ENCODE measurements at regions not wholly inside any gene's neighbourhood (a gene's known extent, or its start where the extent isn't known, plus 50 kb on each side); places are given as distances from the start of the nearest gene placed in this dataset.
A peak's percentile ranks its signal among the peaks of the same experiment; 100 is the strongest.

DNA sequence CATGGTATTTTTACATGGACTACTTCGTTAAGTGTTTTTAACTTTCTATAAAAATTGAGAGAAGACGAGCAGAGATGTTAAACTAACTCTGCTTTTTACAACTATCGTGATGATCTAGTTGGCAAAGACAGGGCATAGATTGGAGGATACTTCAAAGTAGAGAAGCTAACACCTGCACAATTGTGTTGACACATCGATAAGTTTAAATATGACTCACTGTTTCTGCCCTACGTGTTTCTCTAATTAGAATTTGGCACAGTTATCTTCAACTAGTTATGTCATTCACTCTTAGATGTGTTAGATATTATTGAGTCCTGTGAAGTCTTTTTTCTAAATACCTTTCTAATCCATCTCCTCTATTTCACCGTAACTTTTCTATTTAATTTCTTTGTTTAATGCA is 68.5 kb upstream of the FERD3L start:
- H3K27ac Mint-ChIP-seq (ENCODE audit: low read depth, unreplicated experiment), result no peak overlapping the region
- BruUV-seq (replicated peaks), result no TSS peak
- H3K4me1 Mint-ChIP-seq (ENCODE audit: insufficient read depth, unreplicated experiment), result peaks cover 6% of the 10 kb centered on the region
- peak; percentile 28 for DNase-seq (ENCODE audit: unreplicated experiment)
- H3K27me3 Mint-ChIP-seq (ENCODE audit: insufficient read depth, unreplicated experiment), result no peaks in the 10 kb centered on the region
- POLR2A ChIA-PET, result interaction anchor here (0.5 kb wide), 1 partner anchor 15 kb away, joined by 3 read pairs; no protein-coding TSS in a partner anchor
- intact Hi-C loops (cut with micrococcal nuclease), result no loop called here
- no peak overlapping the region for H3K4me3 Mint-ChIP-seq (ENCODE audit: unreplicated experiment)
- TF ChIP-seq, protein P1, sequence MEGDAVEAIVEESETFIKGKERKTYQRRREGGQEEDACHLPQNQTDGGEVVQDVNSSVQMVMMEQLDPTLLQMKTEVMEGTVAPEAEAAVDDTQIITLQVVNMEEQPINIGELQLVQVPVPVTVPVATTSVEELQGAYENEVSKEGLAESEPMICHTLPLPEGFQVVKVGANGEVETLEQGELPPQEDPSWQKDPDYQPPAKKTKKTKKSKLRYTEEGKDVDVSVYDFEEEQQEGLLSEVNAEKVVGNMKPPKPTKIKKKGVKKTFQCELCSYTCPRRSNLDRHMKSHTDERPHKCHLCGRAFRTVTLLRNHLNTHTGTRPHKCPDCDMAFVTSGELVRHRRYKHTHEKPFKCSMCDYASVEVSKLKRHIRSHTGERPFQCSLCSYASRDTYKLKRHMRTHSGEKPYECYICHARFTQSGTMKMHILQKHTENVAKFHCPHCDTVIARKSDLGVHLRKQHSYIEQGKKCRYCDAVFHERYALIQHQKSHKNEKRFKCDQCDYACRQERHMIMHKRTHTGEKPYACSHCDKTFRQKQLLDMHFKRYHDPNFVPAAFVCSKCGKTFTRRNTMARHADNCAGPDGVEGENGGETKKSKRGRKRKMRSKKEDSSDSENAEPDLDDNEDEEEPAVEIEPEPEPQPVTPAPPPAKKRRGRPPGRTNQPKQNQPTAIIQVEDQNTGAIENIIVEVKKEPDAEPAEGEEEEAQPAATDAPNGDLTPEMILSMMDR (IDR thresholded peaks at IDR 0.05; ENCODE audit: unreplicated experiment), result no peak
- no peaks in the 10 kb centered on the region for H3K36me3 Mint-ChIP-seq (ENCODE audit: insufficient read depth, unreplicated experiment)
- no peaks in the 10 kb centered on the region for H3K9me3 Mint-ChIP-seq (ENCODE audit: unreplicated experiment)
- CTCF ChIA-PET, result interaction anchor here (0.7 kb wide), 1 partner anchor 221 kb away, joined by 3 read pairs; no protein-coding TSS in a partner anchor

DNA sequence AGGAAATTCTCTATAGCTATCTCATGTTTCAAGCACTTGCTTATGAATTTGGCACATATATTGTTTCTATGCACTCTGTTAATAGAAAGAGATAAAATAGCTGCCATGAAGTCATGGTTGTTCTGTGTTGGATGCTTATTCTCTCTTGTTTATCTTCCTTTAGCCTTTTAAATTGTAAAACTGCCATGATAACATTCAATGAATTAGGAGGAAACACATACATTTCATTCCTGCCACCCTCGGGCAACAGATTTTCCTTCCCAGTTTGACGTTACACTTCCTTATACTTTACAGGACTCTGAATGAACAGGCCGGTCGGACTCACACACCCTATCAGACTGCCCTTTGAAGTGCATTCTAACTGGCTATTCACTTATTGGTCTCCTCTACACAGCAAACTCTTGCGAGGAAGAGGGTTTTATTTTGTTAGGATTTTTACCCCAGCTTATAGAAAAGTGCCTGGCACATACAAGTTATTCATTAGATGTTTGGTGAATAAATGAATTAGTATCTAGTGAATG is 65.7 kb upstream of the FERD3L start:
- no peak for DNase-seq (ENCODE audit: unreplicated experiment)
- Mint-ChIP-seq H3K4me1 (ENCODE audit: insufficient read depth, unreplicated experiment) (peaks cover 6% of the 10 kb centered on the region), H3K36me3 (ENCODE audit: insufficient read depth, unreplicated experiment) (no peaks in the 10 kb centered on the region), H3K4me3 (ENCODE audit: unreplicated experiment) (no peak overlapping the region), H3K27ac (ENCODE audit: low read depth, unreplicated experiment) (no peak overlapping the region), H3K27me3 (ENCODE audit: insufficient read depth, unreplicated experiment) (no peaks in the 10 kb centered on the region), H3K9me3 (ENCODE audit: unreplicated experiment) (no peaks in the 10 kb centered on the region)
- intact Hi-C loops (cut with micrococcal nuclease), result no loop called here
- POLR2A ChIA-PET, result no interaction called here
- no TSS peak for BruUV-seq (replicated peaks)
- TF ChIP-seq, protein P1 (IDR thresholded peaks at IDR 0.05; ENCODE audit: unreplicated experiment), result no peak
- CTCF ChIA-PET, result no interaction called here

DNA sequence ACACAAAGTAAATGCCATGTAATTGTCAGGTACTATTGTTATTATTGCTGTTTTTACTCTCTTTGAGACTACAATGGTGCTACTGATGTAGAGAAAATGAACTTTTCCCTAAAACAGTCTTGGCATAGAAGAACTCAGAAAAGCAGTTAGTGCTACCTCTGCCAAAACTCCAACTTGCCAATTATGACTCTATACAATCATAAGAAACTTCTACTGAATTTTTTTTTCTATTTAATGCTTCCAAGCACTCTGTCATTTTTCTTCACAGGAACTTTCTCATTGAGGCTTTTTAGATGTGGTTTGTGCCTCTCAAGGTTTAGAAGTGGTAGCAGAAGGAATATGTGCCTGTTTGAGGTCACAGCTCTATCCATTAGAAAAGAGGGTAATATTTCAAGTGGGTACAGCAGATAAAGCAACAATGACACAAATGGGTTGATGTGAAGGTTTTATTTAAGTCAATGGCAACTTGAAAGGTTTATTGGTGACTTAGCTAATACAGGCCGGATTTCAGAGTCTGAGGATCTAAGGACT is 64.0 kb upstream of the FERD3L start:
- BruUV-seq (replicated peaks), result no TSS peak
- Mint-ChIP-seq H3K27ac (ENCODE audit: low read depth, unreplicated experiment) (no peak overlapping the region), H3K27me3 (ENCODE audit: insufficient read depth, unreplicated experiment) (no peaks in the 10 kb centered on the region), H3K9me3 (ENCODE audit: unreplicated experiment) (no peaks in the 10 kb centered on the region), H3K4me3 (ENCODE audit: unreplicated experiment) (no peak overlapping the region), H3K36me3 (ENCODE audit: insufficient read depth, unreplicated experiment) (no peaks in the 10 kb centered on the region), H3K4me1 (ENCODE audit: insufficient read depth, unreplicated experiment) (peaks cover 6% of the 10 kb centered on the region)
- intact Hi-C loops (cut with micrococcal nuclease), result no loop called here
- ChIA-PET CTCF (interaction anchor here (0.6 kb wide), 2 partner anchors 20 to 996 kb away, joined by 3 to 4 read pairs; no protein-coding TSS in a partner anchor), POLR2A (interaction anchor here (0.6 kb wide), 1 partner anchor 25 kb away, joined by 3 read pairs; no protein-coding TSS in a partner anchor)
- TF ChIP-seq, protein P1 (IDR thresholded peaks at IDR 0.05; ENCODE audit: unreplicated experiment), result no peak
- DNase-seq (ENCODE audit: unreplicated experiment), result no peak

DNA sequence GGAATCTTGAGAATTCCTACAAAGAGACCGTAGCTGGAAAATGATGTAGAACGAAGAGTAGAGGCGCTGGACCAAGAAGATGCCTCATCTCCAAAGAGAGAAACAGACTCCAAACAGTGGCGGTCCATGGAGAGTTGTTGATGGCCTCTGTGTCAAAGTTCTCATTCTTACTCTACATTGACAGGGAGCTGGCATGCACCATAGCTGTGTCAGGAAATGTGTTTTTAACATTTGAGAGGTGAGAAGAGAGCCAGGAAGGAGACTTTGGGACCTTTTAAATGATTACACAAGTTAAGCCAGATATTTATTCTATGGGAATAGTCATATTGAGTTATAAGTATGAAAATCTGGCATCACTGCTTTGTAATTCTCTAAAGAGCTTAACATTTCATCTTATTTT is 61.5 kb upstream of the FERD3L start:
- Mint-ChIP-seq H3K9me3 (ENCODE audit: unreplicated experiment) (no peaks in the 10 kb centered on the region), H3K4me1 (ENCODE audit: insufficient read depth, unreplicated experiment) (no peaks in the 10 kb centered on the region), H3K27me3 (ENCODE audit: insufficient read depth, unreplicated experiment) (no peaks in the 10 kb centered on the region), H3K27ac (ENCODE audit: low read depth, unreplicated experiment) (no peak overlapping the region), H3K36me3 (ENCODE audit: insufficient read depth, unreplicated experiment) (no peaks in the 10 kb centered on the region), H3K4me3 (ENCODE audit: unreplicated experiment) (no peak overlapping the region)
- ChIA-PET POLR2A (no interaction called here), CTCF (interaction anchor here (0.6 kb wide), 1 partner anchor 28 kb away, joined by 3 read pairs; no protein-coding TSS in a partner anchor)
- no peak for DNase-seq (ENCODE audit: unreplicated experiment)
- TF ChIP-seq, protein P1 (IDR thresholded peaks at IDR 0.05; ENCODE audit: unreplicated experiment), result no peak
- BruUV-seq (replicated peaks), result no TSS peak
- intact Hi-C loops (cut with micrococcal nuclease), result no loop called here
